ENCODE measurements at regions not wholly inside any gene's neighbourhood (a gene's known extent, or its start where the extent isn't known, plus 50 kb on each side); places are given as distances from the start of the nearest gene placed in this dataset.

DNA sequence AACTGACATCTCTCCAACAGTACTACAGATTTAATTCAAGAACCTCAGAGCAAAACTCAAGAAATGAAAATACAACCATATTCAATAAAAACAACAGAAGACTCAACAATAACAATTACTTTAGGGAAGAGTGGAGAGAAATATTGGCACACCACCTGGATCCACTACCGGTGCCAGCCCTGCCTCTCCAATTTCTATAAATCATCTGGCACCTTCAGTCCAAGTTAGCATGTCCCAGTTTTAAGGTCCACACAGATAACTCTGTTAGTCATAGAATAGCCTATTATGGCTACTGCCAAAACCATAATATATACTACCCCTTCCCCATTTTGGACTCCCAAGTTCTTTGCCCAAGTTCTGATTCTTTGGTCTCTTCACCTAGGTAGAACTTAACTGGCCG is 69.9 kb upstream of the PSMA6 start:
- H3K4me3 ChIP-seq (ENCODE audit: low read length), result no peak overlapping the region
- TF ChIP-seq, protein P1, sequence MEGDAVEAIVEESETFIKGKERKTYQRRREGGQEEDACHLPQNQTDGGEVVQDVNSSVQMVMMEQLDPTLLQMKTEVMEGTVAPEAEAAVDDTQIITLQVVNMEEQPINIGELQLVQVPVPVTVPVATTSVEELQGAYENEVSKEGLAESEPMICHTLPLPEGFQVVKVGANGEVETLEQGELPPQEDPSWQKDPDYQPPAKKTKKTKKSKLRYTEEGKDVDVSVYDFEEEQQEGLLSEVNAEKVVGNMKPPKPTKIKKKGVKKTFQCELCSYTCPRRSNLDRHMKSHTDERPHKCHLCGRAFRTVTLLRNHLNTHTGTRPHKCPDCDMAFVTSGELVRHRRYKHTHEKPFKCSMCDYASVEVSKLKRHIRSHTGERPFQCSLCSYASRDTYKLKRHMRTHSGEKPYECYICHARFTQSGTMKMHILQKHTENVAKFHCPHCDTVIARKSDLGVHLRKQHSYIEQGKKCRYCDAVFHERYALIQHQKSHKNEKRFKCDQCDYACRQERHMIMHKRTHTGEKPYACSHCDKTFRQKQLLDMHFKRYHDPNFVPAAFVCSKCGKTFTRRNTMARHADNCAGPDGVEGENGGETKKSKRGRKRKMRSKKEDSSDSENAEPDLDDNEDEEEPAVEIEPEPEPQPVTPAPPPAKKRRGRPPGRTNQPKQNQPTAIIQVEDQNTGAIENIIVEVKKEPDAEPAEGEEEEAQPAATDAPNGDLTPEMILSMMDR (IDR thresholded peaks at IDR 0.05; ENCODE audit: insufficient read depth, low read depth, low read length, missing control alignments), result no peak
- DNase-seq (ENCODE audit: low read depth), result no peak

DNA sequence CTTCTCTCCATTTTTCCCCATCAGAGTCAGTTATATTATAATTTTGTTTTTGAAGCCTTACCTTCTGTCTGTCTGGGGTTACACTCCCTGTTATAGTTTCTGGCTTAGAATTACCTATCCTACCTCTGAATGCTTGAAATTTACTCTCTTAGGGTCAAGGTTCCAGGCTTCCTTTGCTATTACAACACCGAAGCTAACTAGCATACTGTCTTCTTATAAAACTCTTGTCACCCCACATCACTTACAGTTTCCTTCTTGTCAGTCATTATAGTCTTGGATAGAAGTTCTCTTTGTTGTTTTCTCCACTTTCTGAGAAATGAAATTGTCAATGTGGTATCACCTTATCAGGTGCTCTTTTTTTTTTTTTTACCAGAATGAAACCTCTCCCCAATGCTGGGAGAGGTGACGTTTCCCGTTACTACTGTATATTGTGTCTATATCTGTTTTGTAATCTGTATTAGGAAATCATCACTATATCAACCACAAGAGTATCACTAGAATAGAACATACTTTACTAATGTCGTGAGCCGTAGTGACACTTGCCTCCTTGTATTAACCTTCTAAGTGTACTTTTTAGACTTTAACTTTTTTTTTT is 69.2 kb upstream of the PSMA6 start:
- no peak for DNase-seq (ENCODE audit: low read depth)

DNA sequence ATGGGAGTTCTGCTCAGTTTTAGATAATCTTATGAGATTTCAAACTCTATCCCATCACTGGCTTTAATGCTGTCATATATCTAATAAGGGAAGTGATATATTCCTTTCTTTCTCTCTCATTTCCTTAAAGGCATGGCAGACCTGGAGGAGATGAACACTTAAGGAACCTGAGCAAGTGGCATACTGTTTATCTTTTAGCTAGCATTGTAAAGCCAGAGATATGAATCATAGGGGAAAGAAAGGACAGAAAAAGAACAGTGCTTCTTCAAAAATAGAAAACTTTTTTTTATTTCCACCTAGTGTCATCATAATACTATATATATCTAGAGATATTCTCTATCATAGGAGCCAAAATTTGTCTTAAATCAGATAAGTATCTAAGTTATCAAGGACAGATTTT is 68.3 kb upstream of the PSMA6 start:
- TF ChIP-seq, protein P1 (IDR thresholded peaks at IDR 0.05; ENCODE audit: insufficient read depth, low read depth, low read length, missing control alignments), result no peak
- H3K4me3 ChIP-seq (ENCODE audit: low read length), result no peak overlapping the region
- no peak for DNase-seq (ENCODE audit: low read depth)

More for the DNA sequence above, 69.2 kb upstream of the PSMA6 start:
- TF ChIP-seq, protein P1 (IDR thresholded peaks at IDR 0.05; ENCODE audit: insufficient read depth, low read depth, low read length, missing control alignments), result no peak
- H3K4me3 ChIP-seq (ENCODE audit: low read length), result no peak overlapping the region

DNA sequence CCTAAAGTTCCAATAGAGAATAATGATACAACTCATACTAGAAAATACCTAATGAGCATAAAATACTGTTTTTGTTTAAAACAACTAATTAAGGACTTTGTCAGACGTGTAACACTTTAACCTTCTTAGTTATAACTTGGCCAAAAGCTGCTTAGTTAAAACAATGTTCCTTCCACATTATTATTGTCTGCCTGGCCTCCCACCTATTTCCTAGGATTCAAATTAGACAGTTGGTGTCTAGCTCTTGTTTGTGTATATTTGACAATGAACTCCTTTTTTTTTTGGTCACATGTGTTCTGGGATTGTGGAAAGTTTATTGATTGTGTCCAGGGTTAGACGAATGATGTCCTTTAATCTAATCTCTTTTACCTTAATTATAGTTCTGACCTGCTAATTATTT is 67.6 kb upstream of the PSMA6 start:
- TF ChIP-seq, protein P1 (IDR thresholded peaks at IDR 0.05; ENCODE audit: insufficient read depth, low read depth, low read length, missing control alignments), result no peak
- H3K4me3 ChIP-seq (ENCODE audit: low read length), result no peak overlapping the region
- no peak for DNase-seq (ENCODE audit: low read depth)

DNA sequence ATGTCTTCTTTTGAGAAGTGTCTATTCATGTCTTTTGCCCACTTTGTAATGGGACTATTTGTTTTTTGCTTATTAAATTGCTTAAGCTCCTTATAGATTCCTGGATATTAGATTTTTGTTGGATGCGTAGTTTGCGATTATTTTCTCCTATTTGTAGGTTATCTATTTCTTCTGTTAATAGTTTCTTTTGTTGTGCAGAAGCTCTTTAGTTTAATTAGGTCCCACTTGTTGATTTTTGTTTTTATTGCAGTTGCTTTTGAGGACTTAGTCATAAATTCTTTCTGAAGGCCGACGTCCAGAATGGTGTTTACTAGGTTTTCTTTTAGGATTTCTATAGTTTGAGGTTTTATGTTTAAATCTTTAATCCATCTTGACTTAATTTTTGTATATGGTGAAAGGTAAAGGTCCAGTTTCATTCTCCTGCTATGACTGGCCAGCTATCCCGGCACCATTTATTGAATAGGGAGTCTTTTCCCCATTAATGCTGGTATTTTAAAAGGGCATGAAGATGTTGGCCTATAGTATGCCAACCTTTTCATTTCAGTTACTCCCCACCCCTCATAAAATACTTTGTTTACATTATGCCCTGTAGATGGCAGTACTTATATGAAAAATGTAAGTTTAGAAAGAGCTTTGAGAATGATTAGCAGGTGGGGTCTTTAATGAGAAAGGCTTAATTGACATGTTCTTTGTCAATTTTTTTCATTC is 62.9 kb upstream of the PSMA6 start:
- DNase-seq (ENCODE audit: low read depth), result peak; percentile 29
- H3K4me3 ChIP-seq (ENCODE audit: low read length), result no peak overlapping the region
- TF ChIP-seq, protein P1 (IDR thresholded peaks at IDR 0.05; ENCODE audit: insufficient read depth, low read depth, low read length, missing control alignments), result peak; percentile 25

DNA sequence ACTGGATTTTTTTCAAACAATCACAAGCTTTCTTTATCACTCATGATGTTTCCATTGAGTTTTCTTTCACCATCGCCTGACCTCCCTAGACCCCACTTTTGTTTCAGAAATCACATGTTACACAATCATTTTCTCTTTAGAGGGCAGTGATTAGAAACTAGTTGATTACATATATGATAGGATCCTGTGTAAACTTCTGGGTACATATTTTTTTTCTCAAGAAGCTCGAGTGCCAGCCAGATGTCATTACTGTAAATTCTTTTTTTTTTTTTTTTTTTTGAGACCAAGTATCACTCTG is 62.4 kb upstream of the PSMA6 start:
- no peak for DNase-seq (ENCODE audit: low read depth)
- TF ChIP-seq, protein P1 (IDR thresholded peaks at IDR 0.05; ENCODE audit: insufficient read depth, low read depth, low read length, missing control alignments), result no peak

More for the DNA sequence above, 62.4 kb upstream of the PSMA6 start:
- no peak overlapping the region for H3K4me3 ChIP-seq (ENCODE audit: low read length)

All from epithelial cell of esophagus (primary cell).